PC-3 (cell line): ENCODE measurements at regions not wholly inside any gene's neighbourhood (a gene's known extent, or its start where the extent isn't known, plus 50 kb on each side); places are given as distances from the start of the nearest gene placed in this dataset.
"Not testable (repeated sequence)": the region's sequence is repeated elsewhere in the genome, so short reads cannot be mapped to it uniquely, and the experiment has no call there.

ENCODE experiments used
- ATAC-seq: fragments of 200-7000 bp; cut with Tn5 transposase; 2 replicates; pipeline ENCODE4 v1.9.1; 2020; ENCODE audit warnings: mild to moderate bottlenecking, moderate library complexity
- BruUV-seq: library from RNA; stranded (reverse); fragments of 400-500 nt; replicated peaks from 2 replicates; lab custom pipeline; 2021; lab: Mats Ljungman, UMichigan
- CTCF ChIA-PET: fragments of 300-600 bp; sonication (Branson Sonifier 250); formaldehyde crosslinking; loops from one replicate; lab custom pipeline; 2022; ENCODE audit warnings: antibody characterized with exemption; lab: Charles Lee
- POLR2A ChIA-PET: fragments of 300-600 bp; sonication (Branson Sonifier 250); formaldehyde crosslinking; loops from one replicate; lab custom pipeline; 2022; ENCODE audit warnings: antibody characterized with exemption; ENCODE audit not compliant: unreplicated experiment; lab: Charles Lee
- DNase-seq: peaks from one replicate; pipeline ENCODE4 v3.0.0-alpha.2; 2015
- H2AFZ ChIP-seq: fragments of 300-600 bp; sonication (generic); 2 replicates; pipeline ENCODE4 v1.6.0; 2016; ENCODE audit warnings: antibody characterized with exemption, low read length
- H3F3A ChIP-seq: fragments of 300-600 bp; sonication (generic); one replicate; pipeline ENCODE4 v1.6.0; 2017; ENCODE audit warnings: antibody characterized with exemption, low read length, control low read depth, mild to moderate bottlenecking; ENCODE audit not compliant: unreplicated experiment
- H3K27ac ChIP-seq: fragments of 300-600 bp; sonication (generic); 2 replicates; pipeline ENCODE4 v1.5.1; 2016; ENCODE audit warnings: mild to moderate bottlenecking, low read length
- H3K27me3 ChIP-seq: fragments of 300-600 bp; sonication (generic); 2 replicates; pipeline ENCODE4 v1.6.1; 2016; ENCODE audit warnings: low read length, mixed read lengths
- H3K36me3 ChIP-seq: fragments of 300-600 bp; sonication (generic); 2 replicates; pipeline ENCODE4 v1.6.1; 2016; ENCODE audit warnings: low read depth, mixed run types, low read length, mixed read lengths
- H3K4me1 ChIP-seq: fragments of 300-600 bp; sonication (generic); 2 replicates; pipeline ENCODE4 v1.5.1; 2016; ENCODE audit warnings: low read length; ENCODE audit not compliant: insufficient read depth
- H3K4me2 ChIP-seq: fragments of 300-600 bp; sonication (generic); 2 replicates; pipeline ENCODE4 v1.6.0; 2016; ENCODE audit warnings: low read length
- H3K4me3 ChIP-seq: fragments of 300-600 bp; sonication (generic); 2 replicates; pipeline ENCODE4 v1.5.1; 2016; ENCODE audit warnings: mild to moderate bottlenecking, low read length, mixed read lengths
- H3K79me2 ChIP-seq: fragments of 300-600 bp; sonication (generic); 2 replicates; pipeline ENCODE4 v1.6.1; 2017; ENCODE audit warnings: low read length, mixed read lengths
- H3K9ac ChIP-seq: fragments of 300-600 bp; sonication (generic); 2 replicates; pipeline ENCODE4 v1.6.0; 2016; ENCODE audit warnings: mild to moderate bottlenecking, low read length
- H3K9me2 ChIP-seq: fragments of 300-600 bp; sonication (generic); replicated peaks from 2 replicates; pipeline ENCODE4 v1.6.1; 2016; ENCODE audit warnings: mixed run types, low read length, mixed read lengths
- H3K9me3 ChIP-seq: fragments of 300-600 bp; sonication (generic); 2 replicates; pipeline ENCODE4 v1.6.1; 2016; ENCODE audit warnings: low read length, mixed read lengths
- H4K20me1 ChIP-seq: fragments of 300-600 bp; sonication (generic); 2 replicates; pipeline ENCODE4 v1.6.1; 2016; ENCODE audit warnings: low read length, mixed read lengths
- CTCF ChIP-seq: fragments of 300-600 bp; sonication (generic); conservative IDR thresholded peaks from 2 replicates; pipeline ENCODE4 v1.5.1; 2017; ENCODE audit warnings: antibody characterized with exemption, low read depth, mild to moderate bottlenecking, low read length
- EZH2 ChIP-seq: fragments of 300-600 bp; sonication (generic); IDR thresholded peaks from one replicate; pipeline ENCODE4 v1.6.1; 2017; ENCODE audit warnings: antibody characterized with exemption, mild to moderate bottlenecking, low read length; ENCODE audit not compliant: unreplicated experiment
- EZH2phosphoT487 ChIP-seq: fragments of 300-600 bp; sonication (generic); IDR thresholded peaks from 2 replicates; pipeline ENCODE4 v1.6.1; 2018; ENCODE audit warnings: mild to moderate bottlenecking, antibody characterized with exemption, low read length, borderline replicate concordance
- intact Hi-C: fragments of 100-400 bp; cut with micrococcal nuclease; formaldehyde crosslinking; loops from 2 replicates; pipeline ENCODE4 v1.9.0; 2023

- TF ChIP-seq CTCF (no peak), EZH2 (no peak), EZH2phosphoT487 (no peak)
- POLR2A ChIA-PET, result no interaction called here
- Histone ChIP-seq H3K4me2 (peak overlapping the region; percentile 48; the same call in 1 of the 2 replicates), H3F3A (no peaks in the 10 kb centered on the region), H2AFZ (peak overlapping the region; percentile 35; the same call in 1 of the 2 replicates), H3K4me3 (no peak overlapping the region), H3K27ac (no peak overlapping the region), H3K27me3 (no peaks in the 10 kb centered on the region), H3K9ac (no peak overlapping the region), H3K9me3 (no peaks in the 10 kb centered on the region), H3K79me2 (no peaks in the 10 kb centered on the region), H4K20me1 (no peaks in the 10 kb centered on the region), H3K36me3 (no peaks in the 10 kb centered on the region), H3K9me2 (no peaks in the 10 kb centered on the region), H3K4me1 (peaks cover 19% of the 10 kb centered on the region)
- ATAC-seq (peak; percentile 43), DNase-seq (peak; percentile 65)
- CTCF ChIA-PET, result no interaction called here
- BruUV-seq, result no TSS peak
- intact Hi-C loops, result loop anchor here (2.0 kb wide), 1 partner anchor 23 kb away; no protein-coding TSS in a partner anchor
Measured at GRCh38 chr3:197417441-197417840, 119.0 kb upstream of the DLG1 start.

GRCh38 chr3:197411899-197412298 is 113.5 kb upstream of the DLG1 start:
- H3K4me2 ChIP-seq, H2AFZ ChIP-seq, intact Hi-C loops: not testable (repeated sequence)

GRCh38 chr3:197410170-197410569 is 111.8 kb upstream of the DLG1 start:
- H4K20me1 ChIP-seq, POLR2A ChIA-PET, H3K4me1 ChIP-seq, H3K9ac ChIP-seq, H3K79me2 ChIP-seq, H3K9me3 ChIP-seq, DNase-seq, H3K27me3 ChIP-seq, H3K4me3 ChIP-seq, H3K4me2 ChIP-seq, H3K36me3 ChIP-seq, ATAC-seq, CTCF ChIA-PET, H3K9me2 ChIP-seq, H3F3A ChIP-seq, BruUV-seq, intact Hi-C loops, H2AFZ ChIP-seq, H3K27ac ChIP-seq: not testable (repeated sequence)

More at GRCh38 chr3:197411899-197412298, 113.5 kb upstream of the DLG1 start:
- CTCF ChIA-PET, BruUV-seq, DNase-seq, H3K4me3 ChIP-seq, H3K36me3 ChIP-seq, H3K4me1 ChIP-seq, H3F3A ChIP-seq, H3K79me2 ChIP-seq, H3K9ac ChIP-seq, H4K20me1 ChIP-seq, H3K9me3 ChIP-seq, POLR2A ChIA-PET, H3K9me2 ChIP-seq, H3K27me3 ChIP-seq, ATAC-seq, H3K27ac ChIP-seq: not testable (repeated sequence)
